Epidermal melanocyte (primary cell): ENCODE measurements at regions not wholly inside any gene's neighbourhood (a gene's known extent, or its start where the extent isn't known, plus 50 kb on each side); places are given as distances from the start of the nearest gene placed in this dataset.

Experiments
- DNase-seq: peaks from one replicate; pipeline ENCODE4 v3.0.0; 2011; ENCODE audit warnings: low spot score; ENCODE audit not compliant: insufficient read length

GRCh38 chr18:78583739-78584458, 395.7 kb upstream of the SALL3 start:
- DNase-seq = no peak

DNA sequence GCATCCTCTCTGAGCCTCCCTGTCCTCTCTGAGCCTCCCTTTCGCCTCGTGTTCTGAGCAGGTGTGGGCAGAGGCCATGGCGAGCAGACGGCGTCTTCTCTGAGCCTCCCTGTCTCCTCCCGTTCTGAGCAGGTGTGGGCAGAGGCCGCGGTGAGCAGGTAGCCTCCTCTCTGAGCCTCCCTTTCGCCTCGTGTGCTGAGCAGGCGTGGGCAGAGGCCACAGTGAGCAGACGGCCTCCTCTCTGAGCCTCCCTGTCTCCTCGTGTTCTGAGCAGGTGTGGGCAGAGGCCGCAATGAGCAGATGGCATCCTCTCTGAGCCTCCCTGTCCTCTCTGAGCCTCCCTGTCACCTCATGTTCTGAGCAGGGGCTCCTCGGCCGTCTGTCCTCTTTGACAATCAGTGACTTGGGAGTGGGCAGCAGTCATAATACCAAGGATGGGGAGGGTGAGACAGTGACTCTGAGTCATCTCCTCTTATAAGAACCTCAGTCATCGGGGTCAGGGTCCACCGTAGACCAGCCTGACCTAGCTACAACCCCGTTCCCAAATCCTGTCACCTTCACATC, 395.1 kb upstream of the SALL3 start:
- no peak for DNase-seq

DNA sequence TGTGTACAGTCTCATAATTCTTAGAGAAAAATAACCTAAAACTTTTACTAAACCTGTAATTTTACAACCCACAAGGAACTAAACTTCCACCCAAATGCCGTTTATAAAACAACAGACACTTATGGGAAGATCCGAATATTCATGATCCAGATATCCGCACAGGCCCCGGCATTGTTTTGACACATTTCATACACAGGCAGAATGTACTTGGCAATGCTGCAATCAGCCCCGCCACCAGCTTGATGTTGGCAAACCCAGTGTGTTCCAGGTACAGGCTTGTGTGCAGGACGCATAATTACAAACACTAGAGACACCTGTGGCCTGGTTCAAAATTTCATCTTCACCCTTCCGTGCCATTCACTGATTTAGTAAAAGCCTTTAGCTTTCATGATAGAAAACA, 393.0 kb upstream of the SALL3 start:
- no peak for DNase-seq

DNA sequence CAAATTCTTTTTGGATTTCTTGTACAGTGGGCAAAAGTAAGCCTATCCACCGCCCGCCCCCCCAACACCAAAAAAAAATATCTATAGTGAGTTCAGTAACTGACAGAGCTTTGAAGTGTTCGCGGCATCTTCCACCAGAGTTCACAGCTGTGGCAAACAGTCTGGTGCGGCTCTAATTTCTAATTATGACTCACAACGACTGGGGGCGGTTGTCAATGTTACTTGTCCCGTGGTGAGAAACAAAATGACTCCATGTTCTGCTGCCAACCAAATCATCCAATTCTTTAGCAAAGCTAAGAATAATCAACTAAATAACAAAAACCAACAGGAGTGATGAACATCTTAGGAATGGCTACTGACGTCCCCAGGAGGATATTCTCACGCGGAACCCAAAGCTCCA, 392.5 kb upstream of the SALL3 start:
- no peak for DNase-seq

DNA sequence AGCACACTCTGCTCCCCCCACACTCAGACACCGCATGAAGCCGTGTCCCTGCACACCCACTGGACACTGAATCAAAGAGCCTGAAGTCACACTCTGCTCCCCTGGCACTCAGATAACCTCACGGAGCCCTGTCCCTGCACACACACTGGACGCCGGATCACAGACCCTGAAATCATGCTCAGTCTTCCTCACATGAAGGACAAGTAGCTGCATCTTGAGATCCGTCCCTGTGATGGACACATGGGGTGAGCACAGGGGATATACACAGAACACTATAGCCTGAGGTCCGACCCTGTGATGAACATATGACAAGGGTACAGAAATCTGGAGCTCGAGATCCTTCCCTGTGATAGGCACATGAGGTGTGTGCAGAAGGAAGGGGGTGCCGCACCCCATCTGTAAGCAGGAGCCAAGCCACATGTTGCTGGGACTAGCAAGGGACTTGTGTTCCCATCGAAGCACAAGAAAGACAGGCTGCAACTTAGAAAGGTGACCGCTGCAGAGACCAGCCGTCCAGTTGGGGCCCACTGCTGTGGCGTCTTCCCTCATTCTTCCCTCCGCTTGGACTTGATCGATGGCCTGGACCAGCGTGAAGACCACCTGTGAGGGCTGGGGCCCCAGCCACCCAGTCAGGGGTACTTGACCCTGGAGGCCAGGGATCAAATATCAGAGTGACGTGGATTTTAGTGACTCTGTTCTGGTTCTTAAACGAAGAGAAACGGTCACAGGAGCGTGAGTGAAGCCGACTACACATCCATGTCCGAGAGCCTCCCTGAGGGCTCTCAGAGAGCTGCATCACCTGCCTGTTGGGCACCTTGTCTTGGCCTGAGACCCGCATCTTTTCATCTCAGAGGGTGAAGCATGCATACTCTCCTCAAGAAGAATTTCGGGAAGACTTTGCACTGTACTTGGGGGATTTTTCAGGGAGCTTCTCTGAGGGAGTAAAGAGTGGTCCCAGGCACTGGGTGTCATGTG, 391.7 kb upstream of the SALL3 start:
- no peak for DNase-seq

- DNase-seq = no peak
Observed at GRCh38 chr18:78589916-78590437, 389.6 kb upstream of the SALL3 start.

GRCh38 chr18:78595453-78595852, 384.2 kb upstream of the SALL3 start:
- no peak for DNase-seq

DNA sequence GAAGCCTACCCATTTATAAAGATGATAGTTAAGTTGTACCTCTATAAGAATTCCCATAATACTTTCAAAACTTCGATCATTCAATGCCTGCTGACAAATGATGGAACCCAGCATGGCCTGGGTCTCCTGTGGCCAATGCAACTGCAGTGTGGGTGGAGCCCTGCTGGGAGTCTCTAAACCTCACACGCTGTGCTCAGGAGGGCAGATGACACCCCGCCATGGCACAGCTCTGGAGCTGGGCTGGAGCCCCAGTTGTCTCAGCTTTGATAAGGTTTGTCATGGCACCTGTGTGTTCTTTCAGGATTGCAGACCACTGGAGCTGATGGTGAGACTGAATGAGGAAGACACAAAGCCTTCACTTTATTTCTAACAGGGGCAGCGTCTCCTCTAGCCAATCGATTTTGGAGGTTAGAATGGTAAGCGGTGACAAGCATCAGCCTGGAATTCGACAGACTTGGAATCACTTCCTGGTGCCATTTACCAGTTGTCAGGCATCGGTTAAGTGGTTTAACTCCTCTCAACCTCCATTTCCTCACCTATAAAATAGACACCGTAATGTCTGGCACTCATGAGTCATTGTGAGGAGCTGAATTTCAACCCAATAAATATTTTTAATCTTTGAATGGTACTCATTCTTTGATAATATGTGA, 383.6 kb upstream of the SALL3 start:
- no peak for DNase-seq

- DNase-seq = no peak
Observed at GRCh38 chr18:78596794-78597345, 382.7 kb upstream of the SALL3 start.

DNA sequence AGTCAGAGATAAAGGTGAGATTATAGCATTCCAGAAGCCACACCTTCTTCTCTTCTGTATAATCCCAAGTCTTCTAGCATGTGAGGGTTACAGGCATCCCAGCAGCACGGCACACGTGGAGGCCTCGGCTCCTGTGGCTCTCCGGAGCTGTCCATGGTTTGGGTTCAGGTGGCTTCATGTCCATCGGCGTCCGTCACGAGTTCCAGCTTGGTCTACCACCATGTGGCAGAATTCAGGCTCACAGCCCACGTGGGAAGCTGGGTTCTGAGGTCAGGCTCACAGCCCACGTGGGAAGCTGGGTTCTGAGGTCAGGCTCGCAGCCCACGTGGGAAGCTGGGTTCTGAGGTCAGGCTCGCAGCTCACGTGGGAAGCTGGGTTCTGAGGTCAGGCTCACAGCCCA, 378.3 kb upstream of the SALL3 start:
- DNase-seq = no peak

GRCh38 chr18:78601923-78602322, 377.7 kb upstream of the SALL3 start:
- no peak for DNase-seq

- no peak for DNase-seq
Observed at GRCh38 chr18:78602430-78602829, 377.2 kb upstream of the SALL3 start.

DNA sequence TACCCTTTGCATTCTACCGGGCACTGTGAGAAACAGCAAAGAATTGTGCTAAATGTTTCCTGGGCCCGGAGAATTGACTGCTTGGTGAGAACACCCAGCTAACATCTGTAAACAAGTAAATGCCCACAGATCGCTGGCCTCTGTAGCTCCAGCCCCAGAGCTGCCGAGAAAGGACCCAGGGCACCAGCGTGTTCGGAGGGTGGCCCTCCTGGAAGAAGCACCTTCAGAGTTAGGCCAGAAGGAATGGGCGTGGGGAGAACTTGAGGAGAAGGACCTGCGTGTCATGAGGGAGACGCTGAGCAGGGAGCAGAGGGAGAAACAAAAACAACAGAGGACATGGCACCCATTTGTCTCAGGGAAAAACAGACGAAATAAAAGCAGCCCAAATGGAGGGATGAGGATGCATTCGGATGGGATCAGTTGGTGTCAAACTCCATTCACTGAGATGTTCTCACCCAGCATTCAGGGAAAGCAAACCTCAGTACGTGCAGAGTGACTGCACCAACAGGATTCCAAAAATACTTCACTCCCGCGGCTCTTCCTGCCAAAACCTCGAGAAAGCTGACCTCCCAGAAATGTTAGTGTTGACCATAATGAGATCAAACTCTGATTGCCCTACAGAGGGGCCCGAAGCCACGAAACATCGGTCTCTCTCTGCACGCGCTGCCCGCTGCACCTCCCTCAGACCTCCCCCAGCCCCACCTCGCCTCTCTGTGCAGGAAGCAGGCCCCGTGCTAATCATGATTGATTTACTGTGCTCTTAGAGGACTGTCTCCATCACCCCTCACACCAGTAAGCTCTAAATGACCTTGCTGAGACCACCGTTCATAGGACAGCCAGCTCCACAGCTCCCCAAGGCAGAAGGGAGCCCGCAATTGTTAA, 376.3 kb upstream of the SALL3 start:
- no peak for DNase-seq

DNA sequence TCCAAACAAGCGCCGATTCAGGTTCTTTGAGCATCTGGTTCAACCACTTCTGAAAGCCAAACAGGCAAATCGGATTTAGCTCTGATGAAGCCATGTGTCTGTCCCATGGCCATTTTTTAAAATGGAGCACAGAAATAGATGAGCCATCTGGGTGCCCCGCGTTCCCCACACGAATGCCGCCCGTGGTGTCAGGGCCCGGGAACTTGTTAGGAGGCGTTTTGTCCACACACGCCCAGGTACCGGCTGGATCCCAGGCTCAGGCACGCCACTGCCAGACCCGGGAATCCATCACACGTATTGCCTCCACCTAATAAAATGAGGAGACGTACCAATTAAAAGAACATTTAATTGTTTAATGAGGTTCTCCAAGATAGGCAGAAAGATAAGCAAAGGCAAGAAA, 374.4 kb upstream of the SALL3 start:
- DNase-seq = no peak

GRCh38 chr18:78607221-78607620, 372.4 kb upstream of the SALL3 start:
- DNase-seq = no peak

DNA sequence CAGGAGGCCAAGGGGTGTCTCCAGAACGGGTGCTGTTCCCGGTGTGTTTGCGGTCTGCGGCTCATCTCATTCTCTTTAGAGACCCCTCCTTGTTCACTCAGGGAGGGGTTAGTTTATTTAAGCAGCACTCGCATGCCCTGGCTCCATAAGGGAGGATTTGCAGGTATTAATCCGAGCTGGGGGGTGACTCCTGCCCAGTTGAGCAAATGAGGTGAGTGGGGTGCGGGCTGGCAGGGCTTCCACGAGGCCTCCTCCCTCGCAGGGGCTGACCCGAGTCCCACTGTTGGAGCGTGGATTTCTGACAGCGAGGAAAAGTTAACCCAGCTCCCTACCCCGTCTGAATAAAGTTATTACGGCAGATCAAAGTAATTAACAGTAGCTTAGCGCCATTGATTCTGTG, 371.8 kb upstream of the SALL3 start:
- no peak for DNase-seq

DNA sequence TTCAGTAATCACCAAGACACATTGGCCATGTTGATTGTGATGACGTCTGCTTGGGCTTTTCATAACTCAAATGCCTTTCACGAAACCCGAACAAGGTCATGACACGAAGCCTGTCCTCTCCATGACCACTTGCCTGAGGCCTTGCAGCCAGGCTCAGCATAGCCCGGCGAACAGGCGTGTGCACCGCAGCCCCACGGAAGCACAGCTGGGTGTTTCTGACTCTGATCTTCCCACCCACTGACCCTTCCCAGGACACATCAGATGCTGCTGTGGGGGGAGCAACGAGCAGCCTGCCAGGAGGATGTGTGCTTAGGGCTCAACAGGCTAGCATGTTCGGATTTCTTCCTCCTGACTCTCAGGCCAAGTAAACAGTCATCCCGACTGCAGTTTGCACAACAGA, 369.4 kb upstream of the SALL3 start:
- DNase-seq = no peak

- no peak for DNase-seq
Observed at GRCh38 chr18:78611201-78611800, 368.3 kb upstream of the SALL3 start.

GRCh38 chr18:78611869-78612268, 367.7 kb upstream of the SALL3 start:
- no peak for DNase-seq

GRCh38 chr18:78612318-78612717, 367.3 kb upstream of the SALL3 start:
- no peak for DNase-seq
